Calu3 (cell line): ENCODE measurements at regions not wholly inside any gene's neighbourhood (a gene's known extent, or its start where the extent isn't known, plus 50 kb on each side); places are given as distances from the start of the nearest gene placed in this dataset.

Experiments
- BruUV-seq: library from RNA; stranded (reverse); fragments of 400-500 nt; replicated peaks from 2 replicates; lab custom pipeline; 2021; lab: Mats Ljungman, UMichigan
- CTCF ChIA-PET: fragments of 300-600 bp; sonication (Branson Sonifier 250); formaldehyde crosslinking; loops from one replicate; lab custom pipeline; 2022; ENCODE audit warnings: antibody characterized with exemption; lab: Charles Lee
- DNase-seq: peaks from one replicate; pipeline ENCODE4 v3.0.0; 2022
- H3K27ac Mint-ChIP-seq: one replicate; pipeline ENCODE4 v1.8.0; 2022; ENCODE audit warnings: mixed read lengths; ENCODE audit not compliant: unreplicated experiment
- H3K27me3 Mint-ChIP-seq: one replicate; pipeline ENCODE4 v1.8.0; 2022; ENCODE audit warnings: mixed read lengths; ENCODE audit not compliant: unreplicated experiment
- H3K36me3 Mint-ChIP-seq: one replicate; pipeline ENCODE4 v1.8.0; 2022; ENCODE audit warnings: mild to moderate bottlenecking, moderate library complexity, mixed read lengths; ENCODE audit not compliant: insufficient read depth, unreplicated experiment
- H3K4me1 Mint-ChIP-seq: one replicate; pipeline ENCODE4 v1.8.0; 2022; ENCODE audit warnings: mild to moderate bottlenecking, low read depth, mixed read lengths; ENCODE audit not compliant: unreplicated experiment
- H3K4me3 Mint-ChIP-seq: one replicate; pipeline ENCODE4 v1.8.0; 2022; ENCODE audit warnings: mild to moderate bottlenecking, low read depth, moderate library complexity, mixed read lengths; ENCODE audit not compliant: unreplicated experiment
- H3K9me3 Mint-ChIP-seq: one replicate; pipeline ENCODE4 v1.8.0; 2022; ENCODE audit warnings: low read depth, mixed read lengths; ENCODE audit not compliant: unreplicated experiment
- intact Hi-C: fragments of 100-400 bp; cut with micrococcal nuclease; formaldehyde crosslinking; loops from one replicate; pipeline ENCODE4 v1.10.0; 2022; ENCODE audit not compliant: unreplicated experiment
- TF ChIP-seq, protein P1 (sequence below): fragments of 200-600 bp; IDR thresholded peaks from one replicate; pipeline ENCODE4 v1.8.0; 2022; ENCODE audit warnings: antibody characterized with exemption; ENCODE audit not compliant: unreplicated experiment

- Mint-ChIP-seq H3K27me3 (no peaks in the 10 kb centered on the region), H3K27ac (no peak overlapping the region), H3K36me3 (no peaks in the 10 kb centered on the region), H3K4me1 (peaks cover 8% of the 10 kb centered on the region), H3K9me3 (no peaks in the 10 kb centered on the region), H3K4me3 (no peak overlapping the region)
- DNase-seq = no peak
- BruUV-seq = no TSS peak
- TF ChIP-seq, protein P1, sequence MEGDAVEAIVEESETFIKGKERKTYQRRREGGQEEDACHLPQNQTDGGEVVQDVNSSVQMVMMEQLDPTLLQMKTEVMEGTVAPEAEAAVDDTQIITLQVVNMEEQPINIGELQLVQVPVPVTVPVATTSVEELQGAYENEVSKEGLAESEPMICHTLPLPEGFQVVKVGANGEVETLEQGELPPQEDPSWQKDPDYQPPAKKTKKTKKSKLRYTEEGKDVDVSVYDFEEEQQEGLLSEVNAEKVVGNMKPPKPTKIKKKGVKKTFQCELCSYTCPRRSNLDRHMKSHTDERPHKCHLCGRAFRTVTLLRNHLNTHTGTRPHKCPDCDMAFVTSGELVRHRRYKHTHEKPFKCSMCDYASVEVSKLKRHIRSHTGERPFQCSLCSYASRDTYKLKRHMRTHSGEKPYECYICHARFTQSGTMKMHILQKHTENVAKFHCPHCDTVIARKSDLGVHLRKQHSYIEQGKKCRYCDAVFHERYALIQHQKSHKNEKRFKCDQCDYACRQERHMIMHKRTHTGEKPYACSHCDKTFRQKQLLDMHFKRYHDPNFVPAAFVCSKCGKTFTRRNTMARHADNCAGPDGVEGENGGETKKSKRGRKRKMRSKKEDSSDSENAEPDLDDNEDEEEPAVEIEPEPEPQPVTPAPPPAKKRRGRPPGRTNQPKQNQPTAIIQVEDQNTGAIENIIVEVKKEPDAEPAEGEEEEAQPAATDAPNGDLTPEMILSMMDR = no peak
- intact Hi-C loops = no loop called here
- CTCF ChIA-PET = interaction anchor here (0.6 to 1.1 kb wide), 2 partner anchors 70 to 752 kb away, joined by 3 read pairs; no protein-coding TSS in a partner anchor
Observed at GRCh38 chr6:100276311-100277057, 188.2 kb downstream of the SIM1 start.

DNA sequence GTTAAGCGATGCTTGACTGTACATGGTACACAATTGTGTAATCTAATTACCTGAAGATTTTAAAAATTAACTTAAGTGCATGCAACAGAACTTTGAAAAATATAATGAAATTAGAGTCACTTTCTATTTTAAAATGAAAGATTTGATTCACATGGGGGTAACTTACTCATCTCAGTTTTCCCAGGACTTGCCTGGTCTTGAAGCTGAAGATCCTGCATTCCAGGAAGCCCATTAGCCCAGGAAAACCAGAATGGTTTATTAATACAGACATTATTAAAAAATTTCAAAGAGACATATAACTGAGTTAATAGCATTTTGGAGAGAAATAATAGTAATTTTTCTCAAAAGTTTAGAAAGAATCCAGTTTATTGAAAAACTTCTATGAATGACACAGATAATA, 190.6 kb downstream of the SIM1 start:
- no peaks in the 10 kb centered on the region for H3K36me3 Mint-ChIP-seq
- BruUV-seq = no TSS peak
- no peak overlapping the region for H3K4me3 Mint-ChIP-seq
- H3K27me3 Mint-ChIP-seq = no peaks in the 10 kb centered on the region
- TF ChIP-seq, protein P1 = no peak
- intact Hi-C loops = no loop called here
- H3K9me3 Mint-ChIP-seq = no peaks in the 10 kb centered on the region
- DNase-seq = no peak
- H3K27ac Mint-ChIP-seq = no peak overlapping the region
- peaks cover 26% of the 10 kb centered on the region for H3K4me1 Mint-ChIP-seq
- CTCF ChIA-PET = interaction anchor here (0.7 kb wide), 1 partner anchor 46 kb away, joined by 3 read pairs; no protein-coding TSS in a partner anchor

DNA sequence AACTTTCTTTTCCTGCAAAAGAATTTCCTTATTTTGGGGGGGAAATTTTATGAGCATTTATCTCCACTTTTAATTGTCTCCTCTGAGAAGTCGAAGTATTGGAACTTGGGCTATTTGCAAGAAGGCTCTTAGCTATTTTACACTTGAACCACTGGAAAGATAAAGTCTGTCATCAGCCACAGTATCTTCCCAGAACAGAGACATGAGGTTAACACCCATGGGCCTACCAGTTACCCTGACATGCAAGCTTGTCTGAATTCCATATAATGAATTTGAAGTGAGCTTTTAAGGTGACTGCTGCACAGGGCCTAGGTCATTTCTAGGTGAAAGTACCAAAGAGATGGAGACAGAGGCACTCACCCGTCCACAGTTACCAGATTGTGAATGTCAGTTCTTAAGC, 193.1 kb downstream of the SIM1 start:
- BruUV-seq = no TSS peak
- peaks cover 38% of the 10 kb centered on the region for H3K4me1 Mint-ChIP-seq
- TF ChIP-seq, protein P1 = no peak
- CTCF ChIA-PET = no interaction called here
- no peak overlapping the region for H3K27ac Mint-ChIP-seq
- H3K4me3 Mint-ChIP-seq = no peak overlapping the region
- H3K27me3 Mint-ChIP-seq = no peaks in the 10 kb centered on the region
- peaks cover 2% of the 10 kb centered on the region for H3K9me3 Mint-ChIP-seq
- no peak for DNase-seq
- H3K36me3 Mint-ChIP-seq = no peaks in the 10 kb centered on the region
- intact Hi-C loops = no loop called here

DNA sequence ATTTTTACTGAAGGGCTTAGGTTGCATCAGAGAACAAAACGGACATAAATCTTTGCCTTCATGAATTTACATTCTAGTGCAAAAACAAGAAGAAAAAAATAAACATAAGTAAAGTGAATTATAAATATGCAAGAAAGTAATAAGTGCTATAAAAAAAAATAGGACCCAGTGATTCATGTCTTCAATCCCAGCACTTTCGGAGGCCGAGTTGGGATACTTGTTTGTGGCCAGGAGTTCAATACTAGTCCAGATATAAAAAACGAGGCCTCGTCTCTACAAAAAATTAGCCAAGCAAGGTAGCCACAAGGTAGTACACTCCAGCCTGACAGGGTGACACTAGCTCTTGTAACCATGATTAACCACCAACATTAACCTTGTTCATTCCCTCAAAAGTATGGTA, 193.5 kb downstream of the SIM1 start:
- TF ChIP-seq, protein P1 = no peak
- Mint-ChIP-seq H3K4me3 (no peak overlapping the region), H3K4me1 (peaks cover 38% of the 10 kb centered on the region), H3K9me3 (peaks cover 2% of the 10 kb centered on the region), H3K27me3 (no peaks in the 10 kb centered on the region), H3K27ac (no peak overlapping the region), H3K36me3 (no peaks in the 10 kb centered on the region)
- intact Hi-C loops = no loop called here
- no peak for DNase-seq
- CTCF ChIA-PET = no interaction called here
- no TSS peak for BruUV-seq
